ENCODE measurements at regions not wholly inside any gene's neighbourhood (a gene's known extent, or its start where the extent isn't known, plus 50 kb on each side); places are given as distances from the start of the nearest gene placed in this dataset.

GRCh38 chr20:19121916-19122315 lies 90.5 kb upstream of the SLC24A3 start:
- no peak overlapping the region for H3K27ac Mint-ChIP-seq
- TF ChIP-seq CTCF (IDR thresholded peaks at IDR 0.05) = no peak
- H3K4me3 Mint-ChIP-seq = no peak overlapping the region
- H3K9me3 Mint-ChIP-seq = no peaks in the 10 kb centered on the region
- H3K4me1 Mint-ChIP-seq = no peaks in the 10 kb centered on the region
- no peaks in the 10 kb centered on the region for H3K36me3 Mint-ChIP-seq (ENCODE audit: low read depth)
- no peak for DNase-seq
- peaks cover 10% of the 10 kb centered on the region for H3K27me3 Mint-ChIP-seq (ENCODE audit: low read depth, poor library complexity)

GRCh38 chr20:19122395-19122794 lies 90.0 kb upstream of the SLC24A3 start:
- no peak for TF ChIP-seq CTCF (IDR thresholded peaks at IDR 0.05)
- Mint-ChIP-seq H3K9me3 (no peaks in the 10 kb centered on the region), H3K4me1 (no peaks in the 10 kb centered on the region), H3K27me3 (ENCODE audit: low read depth, poor library complexity) (peaks cover 10% of the 10 kb centered on the region), H3K4me3 (no peak overlapping the region), H3K27ac (no peak overlapping the region), H3K36me3 (ENCODE audit: low read depth) (no peaks in the 10 kb centered on the region)
- no peak for DNase-seq

- no peak for DNase-seq
- TF ChIP-seq CTCF (IDR thresholded peaks at IDR 0.05) = no peak
- peaks cover 6% of the 10 kb centered on the region for H3K27me3 Mint-ChIP-seq (ENCODE audit: low read depth, poor library complexity)
- H3K4me3 Mint-ChIP-seq = no peak overlapping the region
- no peaks in the 10 kb centered on the region for H3K36me3 Mint-ChIP-seq (ENCODE audit: low read depth)
- H3K9me3 Mint-ChIP-seq = no peaks in the 10 kb centered on the region
- H3K4me1 Mint-ChIP-seq = no peaks in the 10 kb centered on the region
- H3K27ac Mint-ChIP-seq = no peak overlapping the region
Measured at GRCh38 chr20:19125508-19125907, 86.9 kb upstream of the SLC24A3 start.

GRCh38 chr20:19129306-19129705 lies 83.1 kb upstream of the SLC24A3 start:
- Mint-ChIP-seq H3K4me1 (no peaks in the 10 kb centered on the region), H3K27me3 (ENCODE audit: low read depth, poor library complexity) (peaks cover 16% of the 10 kb centered on the region), H3K27ac (no peak overlapping the region)

GRCh38 chr20:19129976-19130612 lies 82.3 kb upstream of the SLC24A3 start:
- H3K27ac Mint-ChIP-seq = no peak overlapping the region
- peaks cover 16% of the 10 kb centered on the region for H3K27me3 Mint-ChIP-seq (ENCODE audit: low read depth, poor library complexity)
- no peak overlapping the region for H3K4me3 Mint-ChIP-seq
- no peaks in the 10 kb centered on the region for H3K36me3 Mint-ChIP-seq (ENCODE audit: low read depth)
- H3K4me1 Mint-ChIP-seq = no peaks in the 10 kb centered on the region
- peaks cover 7% of the 10 kb centered on the region for H3K9me3 Mint-ChIP-seq
- DNase-seq = no peak
- TF ChIP-seq CTCF (IDR thresholded peaks at IDR 0.05) = no peak

More at GRCh38 chr20:19129306-19129705, 83.1 kb upstream of the SLC24A3 start:
- DNase-seq = no peak
- TF ChIP-seq CTCF (IDR thresholded peaks at IDR 0.05) = no peak
- Mint-ChIP-seq H3K4me3 (no peak overlapping the region), H3K36me3 (ENCODE audit: low read depth) (no peaks in the 10 kb centered on the region), H3K9me3 (no peaks in the 10 kb centered on the region)

GRCh38 chr20:19130613-19130984 lies 81.8 kb upstream of the SLC24A3 start:
- no peak for DNase-seq
- H3K36me3 Mint-ChIP-seq (ENCODE audit: low read depth) = no peaks in the 10 kb centered on the region
- no peaks in the 10 kb centered on the region for H3K4me1 Mint-ChIP-seq
- H3K27ac Mint-ChIP-seq = no peak overlapping the region
- no peak overlapping the region for H3K4me3 Mint-ChIP-seq
- no peak for TF ChIP-seq CTCF (IDR thresholded peaks at IDR 0.05)
- H3K27me3 Mint-ChIP-seq (ENCODE audit: low read depth, poor library complexity) = peaks cover 12% of the 10 kb centered on the region
- peaks cover 10% of the 10 kb centered on the region for H3K9me3 Mint-ChIP-seq
